GM19328 (cell line): ENCODE measurements at regions not wholly inside any gene's neighbourhood (a gene's known extent, or its start where the extent isn't known, plus 50 kb on each side); places are given as distances from the start of the nearest gene placed in this dataset.

Experiments used
- ATAC-seq: cut with Tn5 transposase; IDR thresholded peaks from one replicate; pipeline ENCODE4 v1.9.1; 2021; ENCODE audit warnings: mild to moderate bottlenecking, moderate library complexity; ENCODE audit not compliant: unreplicated experiment

DNA sequence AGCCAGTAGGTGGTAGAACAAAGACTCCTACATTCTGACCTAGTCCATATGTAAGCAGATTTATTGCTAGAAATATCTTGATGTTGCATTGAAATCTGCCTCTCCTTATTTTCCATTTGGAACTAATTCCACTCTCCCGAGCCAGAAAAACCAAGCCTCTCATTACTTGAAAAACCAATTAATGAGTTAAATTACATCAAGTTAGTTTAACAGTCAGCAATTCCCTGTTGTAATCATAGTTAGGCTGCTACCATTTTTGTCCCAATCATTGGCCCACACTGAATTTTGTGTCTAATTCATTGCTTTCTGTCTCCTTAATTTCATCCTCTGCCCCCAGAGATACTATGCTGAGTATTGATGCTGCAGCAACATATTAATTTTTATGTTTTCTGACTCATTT lies 168.3 kb upstream of the TNP1 start:
- ATAC-seq, result no peak

DNA sequence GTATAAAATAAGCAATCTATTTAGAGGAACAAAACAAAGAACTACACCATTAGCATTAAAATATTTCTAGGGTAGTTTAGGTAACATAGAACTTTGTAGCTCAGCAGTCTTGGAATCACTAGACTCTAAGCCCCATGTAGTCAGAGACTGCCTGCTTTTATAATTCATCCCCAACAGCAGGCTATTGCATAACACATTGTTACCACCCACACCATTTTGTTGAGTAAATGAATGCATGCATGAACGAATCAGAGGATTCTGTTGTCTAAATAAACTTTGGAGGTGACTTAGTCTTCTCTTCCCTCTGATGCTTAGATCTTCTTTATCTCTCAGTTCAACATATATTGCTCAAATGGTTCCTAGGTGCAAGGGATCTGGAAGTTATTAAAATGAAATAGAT lies 167.6 kb upstream of the TNP1 start:
- no peak for ATAC-seq

- ATAC-seq, result no peak
Measured at GRCh38 chr2:217026569-217026968, 166.7 kb upstream of the TNP1 start.

DNA sequence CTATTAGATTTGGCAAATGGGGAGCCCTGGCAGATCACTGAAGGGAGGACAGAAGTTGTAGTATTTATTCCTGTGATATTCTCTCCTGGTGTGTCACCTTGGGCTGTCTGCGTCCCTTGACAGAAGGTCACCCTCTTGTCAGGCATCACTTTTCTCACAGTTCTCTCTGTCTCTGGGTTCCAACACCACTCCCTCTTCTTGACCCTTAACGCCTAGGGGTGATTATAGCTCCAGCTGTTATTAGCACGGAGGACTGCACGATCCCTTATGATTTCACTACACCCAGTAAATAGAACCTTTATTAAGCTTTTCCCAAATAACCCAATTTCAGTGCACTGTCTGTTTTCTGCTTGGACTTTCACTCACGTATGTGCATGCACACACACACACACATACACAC lies 166.3 kb upstream of the TNP1 start:
- ATAC-seq, result no peak

DNA sequence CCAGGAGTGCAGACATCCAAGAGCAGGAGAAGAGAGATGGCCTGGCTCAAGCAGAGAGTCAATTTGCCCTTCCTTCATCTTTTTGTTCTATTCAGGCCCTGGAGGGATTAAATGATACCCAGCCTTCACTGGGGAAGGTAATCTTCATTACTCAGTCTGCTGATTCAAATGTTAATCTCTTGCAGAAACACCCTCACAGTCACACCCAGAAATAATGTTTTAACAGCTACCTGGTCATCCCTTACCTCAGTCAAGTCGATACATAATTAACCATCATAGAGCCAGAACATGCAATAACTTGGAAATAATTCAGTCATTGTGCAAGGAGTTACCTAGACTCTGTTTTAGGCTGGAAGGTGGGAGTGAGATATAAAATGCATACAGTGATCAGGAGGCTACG lies 163.7 kb upstream of the TNP1 start:
- ATAC-seq, result no peak

DNA sequence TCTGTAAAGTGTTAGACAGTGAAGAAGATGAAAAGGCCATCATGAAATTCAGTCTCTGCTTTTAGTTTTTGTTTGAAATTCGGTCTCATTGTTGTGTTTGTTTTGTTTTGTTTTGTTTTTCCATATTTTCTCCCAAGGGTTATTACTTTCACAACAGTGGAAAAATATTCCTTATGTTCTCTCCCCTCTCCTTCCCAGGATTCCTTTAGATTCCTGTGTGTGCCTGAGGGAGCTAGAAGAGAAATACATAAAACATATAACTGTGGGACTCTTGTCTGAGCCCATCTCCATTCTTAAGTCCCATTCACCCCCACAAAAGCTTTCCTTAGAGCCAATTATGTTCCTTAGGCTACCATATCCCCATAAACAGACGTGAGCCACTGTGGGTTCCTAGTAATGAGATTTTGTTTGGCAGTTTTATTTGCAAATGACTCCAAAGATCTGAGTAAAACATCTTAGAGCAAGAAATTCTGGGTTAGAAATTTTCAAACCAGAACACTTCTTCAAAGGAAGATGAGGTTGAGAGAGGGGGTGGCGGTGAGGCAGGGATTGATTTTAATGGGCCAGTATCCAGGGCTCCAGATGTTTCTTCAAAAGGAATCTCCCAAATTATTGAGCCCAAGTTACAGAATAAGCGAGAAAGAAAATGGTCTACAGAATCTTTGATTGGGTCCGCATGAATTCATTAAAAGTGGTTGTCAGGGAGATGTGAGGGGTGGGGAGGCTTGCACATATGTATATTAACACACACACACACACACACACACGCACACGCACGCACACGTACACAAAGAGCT lies 157.8 kb upstream of the TNP1 start:
- no peak for ATAC-seq

GRCh38 chr2:217016796-217017419 lies 157.0 kb upstream of the TNP1 start:
- ATAC-seq, result no peak

GRCh38 chr2:217014328-217015105 lies 154.7 kb upstream of the TNP1 start:
- no peak for ATAC-seq

DNA sequence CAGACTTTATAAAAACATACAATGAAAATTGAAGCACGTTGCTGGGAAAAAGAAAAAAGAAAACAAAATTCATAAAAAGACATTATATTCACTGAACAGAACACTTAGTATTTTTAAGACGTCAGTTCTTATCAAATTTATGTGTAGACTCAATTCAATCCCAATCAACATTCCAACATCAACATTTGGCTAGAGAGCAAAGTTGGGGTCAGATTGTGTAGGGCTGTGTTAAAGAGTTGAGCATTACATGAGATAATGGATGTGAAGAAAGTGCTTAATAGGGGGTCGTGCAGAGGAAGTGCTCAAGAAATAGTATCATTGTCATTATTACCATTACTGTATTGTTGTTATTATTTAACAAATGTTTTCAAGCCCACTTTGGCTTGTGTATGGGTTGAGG lies 154.1 kb upstream of the TNP1 start:
- ATAC-seq, result no peak

- ATAC-seq, result no peak
Measured at GRCh38 chr2:217011576-217011975, 151.7 kb upstream of the TNP1 start.

DNA sequence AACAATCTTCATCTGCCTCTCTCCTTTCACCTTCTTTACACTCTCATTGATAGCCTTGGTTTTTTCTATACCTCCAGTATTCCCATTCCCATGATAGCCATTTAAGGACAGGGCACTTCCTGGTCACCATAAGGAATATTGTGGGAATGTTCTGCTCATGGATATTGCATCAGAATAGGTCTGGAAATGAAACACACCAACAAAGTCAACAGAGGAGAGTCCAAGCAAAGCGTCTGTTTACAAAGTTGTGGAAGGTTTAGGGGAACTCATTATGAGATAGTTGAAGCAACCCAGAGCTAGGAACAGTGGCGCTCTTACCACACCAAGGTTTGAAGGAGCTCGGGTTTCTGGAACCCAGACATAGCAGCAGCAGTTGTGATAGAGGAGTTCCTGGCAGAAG lies 150.3 kb upstream of the TNP1 start:
- ATAC-seq, result no peak

DNA sequence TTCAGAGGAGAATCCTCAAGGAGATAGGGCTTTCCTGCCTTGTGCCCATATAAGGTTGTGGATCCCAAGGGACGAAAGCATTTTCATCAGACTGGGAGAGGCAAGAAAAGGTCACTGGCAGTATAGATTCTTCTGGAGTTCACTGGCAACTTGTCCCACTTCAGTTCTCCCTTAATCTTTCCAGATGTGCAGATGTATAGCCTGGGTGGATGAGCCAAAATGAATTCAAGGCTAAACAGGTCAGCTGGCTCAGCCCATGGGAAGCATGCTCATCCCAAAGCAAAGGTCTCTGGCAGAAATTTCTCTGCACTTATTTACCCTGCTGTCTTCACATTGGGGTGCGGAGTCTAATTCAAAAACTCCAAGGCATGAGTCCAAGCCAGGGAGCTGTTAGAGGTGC lies 148.9 kb upstream of the TNP1 start:
- ATAC-seq, result no peak

GRCh38 chr2:217006217-217006616 lies 146.4 kb upstream of the TNP1 start:
- no peak for ATAC-seq

- no peak for ATAC-seq
Measured at GRCh38 chr2:217004656-217005055, 144.8 kb upstream of the TNP1 start.

GRCh38 chr2:217001740-217002139 lies 141.9 kb upstream of the TNP1 start:
- ATAC-seq, result no peak

GRCh38 chr2:217000406-217000805 lies 140.5 kb upstream of the TNP1 start:
- no peak for ATAC-seq

- no peak for ATAC-seq
Measured at GRCh38 chr2:216996279-216996845, 136.5 kb upstream of the TNP1 start.

- ATAC-seq, result no peak
Measured at GRCh38 chr2:216994353-216994854, 134.5 kb upstream of the TNP1 start.

GRCh38 chr2:216992056-216992675 lies 132.3 kb upstream of the TNP1 start:
- ATAC-seq, result no peak

- ATAC-seq, result no peak
Measured at GRCh38 chr2:216991563-216991962, 131.7 kb upstream of the TNP1 start.
